H9 (cell line): ENCODE measurements at regions not wholly inside any gene's neighbourhood (a gene's known extent, or its start where the extent isn't known, plus 50 kb on each side); places are given as distances from the start of the nearest gene placed in this dataset.
"Not testable (repeated sequence)": the region's sequence is repeated elsewhere in the genome, so short reads cannot be mapped to it uniquely, and the experiment has no call there.

ENCODE experiments used
- DNase-seq: peaks from one replicate; pipeline ENCODE4 v3.0.0-alpha.2; 2017
- H2AFZ ChIP-seq: one replicate; pipeline ENCODE4 v1.6.1; 2013; ENCODE audit warnings: mild to moderate bottlenecking, low read length, control low read depth, moderate library complexity
- H2AK5ac ChIP-seq: 2 replicates; pipeline ENCODE4 v1.6.1; 2013; ENCODE audit warnings: low read length, control low read depth, mixed read lengths; ENCODE audit not compliant: insufficient read length
- H2BK120ac ChIP-seq: one replicate; pipeline ENCODE4 v1.6.1; 2013; ENCODE audit warnings: low read depth, mild to moderate bottlenecking, low read length, control low read depth, inconsistent platforms; ENCODE audit not compliant: poor library complexity, severe bottlenecking
- H2BK12ac ChIP-seq: 2 replicates; pipeline ENCODE4 v1.6.1; 2013; ENCODE audit warnings: low read length, control low read depth, mixed read lengths, low read depth; ENCODE audit not compliant: insufficient read length
- H2BK15ac ChIP-seq: 2 replicates; pipeline ENCODE4 v1.6.1; 2013; ENCODE audit warnings: low read depth, low read length, control low read depth
- H2BK20ac ChIP-seq: one replicate; pipeline ENCODE4 v1.6.1; 2013; ENCODE audit warnings: low read depth, mild to moderate bottlenecking, low read length, control low read depth, inconsistent platforms; ENCODE audit not compliant: poor library complexity, severe bottlenecking
- H2BK5ac ChIP-seq: 2 replicates; pipeline ENCODE4 v1.6.1; 2013; ENCODE audit warnings: low read length, control low read depth, mixed read lengths; ENCODE audit not compliant: insufficient read length
- H3K14ac ChIP-seq: 2 replicates; pipeline ENCODE4 v1.6.1; 2013; ENCODE audit warnings: low read length, control low read depth; ENCODE audit not compliant: insufficient read depth
- H3K18ac ChIP-seq: 2 replicates; pipeline ENCODE4 v1.6.1; 2013; ENCODE audit warnings: low read depth, mild to moderate bottlenecking, mixed read lengths, low read length, control low read depth; ENCODE audit not compliant: insufficient read length
- H3K23ac ChIP-seq: 2 replicates; pipeline ENCODE4 v1.6.1; 2013; ENCODE audit warnings: low read length, control low read depth, mixed read lengths, low read depth; ENCODE audit not compliant: insufficient read length
- H3K23me2 ChIP-seq: 2 replicates; pipeline ENCODE4 v1.6.1; 2013; ENCODE audit warnings: low read depth, mild to moderate bottlenecking, mixed read lengths, low read length, control low read depth; ENCODE audit not compliant: insufficient read length, poor library complexity, severe bottlenecking
- H3K27ac ChIP-seq: 2 replicates; pipeline ENCODE4 v1.5.1; 2013; ENCODE audit warnings: low read length, control low read depth, mixed read lengths, low read depth; ENCODE audit not compliant: insufficient read length
- H3K27me3 ChIP-seq: 2 replicates; pipeline ENCODE4 v1.6.1; 2013; ENCODE audit warnings: low read length, control low read depth, inconsistent platforms; ENCODE audit not compliant: insufficient read depth
- H3K4ac ChIP-seq: 2 replicates; pipeline ENCODE4 v1.6.1; 2013; ENCODE audit warnings: low read depth, mild to moderate bottlenecking, control low read depth, inconsistent platforms, low read length, moderate library complexity
- H3K4me1 ChIP-seq: 2 replicates; pipeline ENCODE4 v1.6.1; 2013; ENCODE audit warnings: low read length, control low read depth, inconsistent platforms; ENCODE audit not compliant: insufficient read depth
- H3K4me2 ChIP-seq: 2 replicates; pipeline ENCODE4 v1.6.1; 2013; ENCODE audit warnings: low read length, control low read depth, mixed read lengths; ENCODE audit not compliant: insufficient read length, insufficient read depth
- H3K56ac ChIP-seq: 2 replicates; pipeline ENCODE4 v1.6.1; 2013; ENCODE audit warnings: low read depth, mild to moderate bottlenecking, mixed read lengths, low read length, control low read depth; ENCODE audit not compliant: insufficient read length
- H3K79me1 ChIP-seq: 2 replicates; pipeline ENCODE4 v1.6.1; 2013; ENCODE audit warnings: low read depth, mild to moderate bottlenecking, moderate library complexity, low read length, control low read depth, inconsistent platforms; ENCODE audit not compliant: insufficient read depth, poor library complexity, severe bottlenecking
- H3K79me2 ChIP-seq: 2 replicates; pipeline ENCODE4 v1.6.1; 2013; ENCODE audit warnings: low read length, control low read depth, inconsistent platforms; ENCODE audit not compliant: insufficient read depth
- H3K9ac ChIP-seq: 2 replicates; pipeline ENCODE4 v1.6.1; 2013; ENCODE audit warnings: low read length, control low read depth, mixed read lengths; ENCODE audit not compliant: insufficient read length; ENCODE audit errors: extremely low read depth
- H3K9me3 ChIP-seq: one replicate; pipeline ENCODE4 v1.6.1; 2013; ENCODE audit warnings: low read depth, low read length, inconsistent platforms; ENCODE audit not compliant: control insufficient read depth
- H3T11ph ChIP-seq: one replicate; pipeline ENCODE4 v1.6.1; 2013; ENCODE audit warnings: mild to moderate bottlenecking, low read length, control low read depth, inconsistent platforms
- H4K20me1 ChIP-seq: one replicate; pipeline ENCODE4 v1.6.1; 2013; ENCODE audit not compliant: control insufficient read depth, insufficient read length, insufficient read depth
- H4K5ac ChIP-seq: 2 replicates; pipeline ENCODE4 v1.6.1; 2013; ENCODE audit warnings: low read depth, mild to moderate bottlenecking, mixed read lengths, low read length, control low read depth; ENCODE audit not compliant: insufficient read length
- H4K8ac ChIP-seq: replicated peaks from 2 replicates; pipeline ENCODE4 v1.6.1; 2013; ENCODE audit warnings: low read length, control low read depth, mixed read lengths, low read depth; ENCODE audit not compliant: insufficient read length
- H4K91ac ChIP-seq: 2 replicates; pipeline ENCODE4 v1.6.1; 2013; ENCODE audit warnings: low read depth, mild to moderate bottlenecking, moderate library complexity, mixed read lengths, low read length, control low read depth; ENCODE audit not compliant: insufficient read length
- H3K27ac Mint-ChIP-seq, 3 experiments: 2 replicates in 2 of 3; 3 replicates in 1 of 3; pipeline ENCODE4 v1.8.0; 2020 to 2021; ENCODE audit warnings: mixed read lengths in 3 of 3, mild to moderate bottlenecking in 1 of 3, moderate library complexity in 1 of 3
- H3K27me3 Mint-ChIP-seq: 2 replicates; pipeline ENCODE4 v1.8.0; 2021; ENCODE audit warnings: low read depth, mild to moderate bottlenecking, moderate library complexity, mixed read lengths
- H3K36me3 Mint-ChIP-seq, 3 experiments: 2 replicates in 2 of 3; 3 replicates in 1 of 3; pipeline ENCODE4 v1.8.0; 2020 to 2021; ENCODE audit warnings: low read depth in 3 of 3, mixed read lengths in 3 of 3; ENCODE audit not compliant: insufficient read depth in 1 of 3
- H3K4me1 Mint-ChIP-seq, 2 experiments: 2 replicates each; pipeline ENCODE4 v1.8.0; 2020; ENCODE audit warnings: mixed read lengths in 2 of 2
- H3K4me3 Mint-ChIP-seq, 2 experiments: 2 replicates in 1 of 2; 3 replicates in 1 of 2; pipeline ENCODE4 v1.8.0; 2020 to 2021; ENCODE audit warnings: mild to moderate bottlenecking in 2 of 2, mixed read lengths in 2 of 2, moderate library complexity in 1 of 2
- H3K9me3 Mint-ChIP-seq, 2 experiments: 2 replicates in 1 of 2; 3 replicates in 1 of 2; pipeline ENCODE4 v1.8.0; 2020; ENCODE audit warnings: mild to moderate bottlenecking in 2 of 2, mixed read lengths in 2 of 2, moderate library complexity in 1 of 2
- CTCF ChIP-seq: fragments of 200-600 bp; sonication (generic); conservative IDR thresholded peaks from 3 replicates; pipeline ENCODE4 v1.8.0; 2021; ENCODE audit warnings: antibody characterized with exemption, mild to moderate bottlenecking
- WGBS: extraction: QIAGEN DNeasy Blood & Tissue Kit; methylation state at CpG from one replicate; pipeline ENCODE4 v1.1.7; 2013; ENCODE audit warnings: missing lambda C conversion rate, low lambda C conversion rate, mixed read lengths; ENCODE audit not compliant: insufficient read length; ENCODE audit errors: extremely low coverage; 5-methylcytosine and 5-hydroxymethylcytosine counted together

- H3K27ac ChIP-seq: no peak overlapping the region
- no peak for DNase-seq
- H3K4me3 Mint-ChIP-seq: no peak overlapping the region
Measured at GRCh38 chr19:13681509-13681908, 82.8 kb upstream of the MRI1 start.

GRCh38 chr19:13680708-13681360, 83.5 kb upstream of the MRI1 start:
- H4K91ac ChIP-seq, DNase-seq, H2BK12ac ChIP-seq, H3K56ac ChIP-seq, H4K20me1 ChIP-seq, H4K5ac ChIP-seq, H3K14ac ChIP-seq, H3K9ac ChIP-seq, H3K4me2 ChIP-seq, H3K23ac ChIP-seq, H3K9me3 ChIP-seq, H3K23me2 ChIP-seq, H2AFZ ChIP-seq, H3K4ac ChIP-seq, H2BK5ac ChIP-seq, H2BK20ac ChIP-seq, H3K4me3 Mint-ChIP-seq, H3K4me1 ChIP-seq, H3K4me1 Mint-ChIP-seq, H2AK5ac ChIP-seq, H3K79me2 ChIP-seq, H3T11ph ChIP-seq, H3K27ac ChIP-seq, H3K79me1 ChIP-seq, H3K18ac ChIP-seq, H3K27me3 ChIP-seq, H4K8ac ChIP-seq, H2BK120ac ChIP-seq, H2BK15ac ChIP-seq: not testable (repeated sequence)
- peaks cover 4 to 11% (median 5%) of the 10 kb centered on the region in 3 experiments; a peak in 6 of 7 replicates for H3K36me3 Mint-ChIP-seq
- H3K27me3 Mint-ChIP-seq: peaks cover 18% of the 10 kb centered on the region
- H3K27ac Mint-ChIP-seq: peak overlapping the region in 1 of 3 experiments; percentile 7; a peak in 1 of 7 replicates
- H3K9me3 Mint-ChIP-seq: peaks cover 18 to 20% of the 10 kb centered on the region in 2 experiments
- WGBS: no CpG with 5 or more reads among the region's 7 CpGs

More at GRCh38 chr19:13681509-13681908, 82.8 kb upstream of the MRI1 start:
- Mint-ChIP-seq H3K27me3 (peaks cover 14% of the 10 kb centered on the region), H3K36me3 (peaks cover 4 to 11% (median 5%) of the 10 kb centered on the region in 3 experiments; a peak in 6 of 7 replicates), H3K9me3 (peaks cover 18 to 20% of the 10 kb centered on the region in 2 experiments), H3K4me1 (peaks cover 0 to 5% of the 10 kb centered on the region in 2 experiments; a peak in 1 of 4 replicates), H3K27ac (no peak overlapping the region)
- H2BK20ac ChIP-seq: no peak overlapping the region
- no peak overlapping the region for H3K4me2 ChIP-seq
- H3K4me1 ChIP-seq: no peaks in the 10 kb centered on the region
- H3T11ph ChIP-seq: no peak overlapping the region
- no peak overlapping the region for H3K14ac ChIP-seq
- no peaks in the 10 kb centered on the region for H3K9me3 ChIP-seq
- no peaks in the 10 kb centered on the region for H3K27me3 ChIP-seq
- H3K9ac ChIP-seq: no peak overlapping the region
- H3K18ac ChIP-seq: no peak overlapping the region
- no peak overlapping the region for H2AK5ac ChIP-seq
- no peak for TF ChIP-seq CTCF
- no peak overlapping the region for H3K4ac ChIP-seq
- H4K8ac ChIP-seq: no peak overlapping the region
- no peak overlapping the region for H2AFZ ChIP-seq
- no peaks in the 10 kb centered on the region for H4K20me1 ChIP-seq
- H3K23ac ChIP-seq: no peak overlapping the region
- WGBS: no CpG with 5 or more reads among the region's 3 CpGs
- no peak overlapping the region for H3K56ac ChIP-seq
- H2BK5ac ChIP-seq: no peak overlapping the region
- no peak overlapping the region for H2BK12ac ChIP-seq
- H4K5ac ChIP-seq: no peak overlapping the region
- H2BK120ac ChIP-seq: no peak overlapping the region
- no peaks in the 10 kb centered on the region for H3K79me2 ChIP-seq
- H3K23me2 ChIP-seq: no peaks in the 10 kb centered on the region
- H3K79me1 ChIP-seq: no peaks in the 10 kb centered on the region
- H4K91ac ChIP-seq: no peak overlapping the region
- no peak overlapping the region for H2BK15ac ChIP-seq
